Fibroblast of pulmonary artery (primary cell): ENCODE measurements at regions not wholly inside any gene's neighbourhood (a gene's known extent, or its start where the extent isn't known, plus 50 kb on each side); places are given as distances from the start of the nearest gene placed in this dataset.
A peak's percentile ranks its signal among the peaks of the same experiment; 100 is the strongest.
"Not testable (repeated sequence)": the region's sequence is repeated elsewhere in the genome, so short reads cannot be mapped to it uniquely, and the experiment has no call there.

Experiments used
- DNase-seq: peaks from one replicate; pipeline ENCODE4 v3.0.0-alpha.2; 2010; ENCODE audit warnings: low read depth
- H3K4me3 ChIP-seq: replicated peaks from 2 replicates; pipeline ENCODE4 v1.5.1; 2011; ENCODE audit warnings: low read depth, mild to moderate bottlenecking, control low read depth, low read length, moderate library complexity
- CTCF ChIP-seq: IDR thresholded peaks from 2 replicates; pipeline ENCODE4 v1.5.1; 2011; ENCODE audit warnings: mild to moderate bottlenecking, control low read depth, low read length, inconsistent platforms; ENCODE audit errors: missing control alignments

GRCh38 chr3:113377158-113377557 is 64.1 kb downstream of the CFAP44 start:
- no peak for DNase-seq
- no peak for TF ChIP-seq CTCF
- no peak overlapping the region for H3K4me3 ChIP-seq

DNA sequence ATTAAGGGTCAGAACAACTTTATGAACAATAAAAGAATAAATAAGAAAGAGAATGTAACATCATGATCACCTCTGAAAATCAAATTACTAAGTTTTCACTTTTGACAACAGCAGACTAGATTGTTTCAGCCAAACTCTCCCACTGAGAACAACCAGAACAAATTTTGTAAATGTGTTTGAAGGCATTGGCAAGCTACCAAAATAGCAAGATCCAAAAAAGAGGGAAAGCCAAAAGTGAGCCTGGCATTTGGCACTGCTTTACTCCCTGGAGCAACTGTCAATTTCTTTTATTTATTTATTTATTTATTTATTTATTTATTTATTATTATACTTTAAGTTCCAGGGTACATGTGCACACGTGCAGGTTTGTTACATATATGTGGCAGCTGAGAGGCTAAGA is 67.2 kb downstream of the CFAP44 start:
- TF ChIP-seq CTCF, result no peak
- H3K4me3 ChIP-seq, result no peak overlapping the region
- no peak for DNase-seq

DNA sequence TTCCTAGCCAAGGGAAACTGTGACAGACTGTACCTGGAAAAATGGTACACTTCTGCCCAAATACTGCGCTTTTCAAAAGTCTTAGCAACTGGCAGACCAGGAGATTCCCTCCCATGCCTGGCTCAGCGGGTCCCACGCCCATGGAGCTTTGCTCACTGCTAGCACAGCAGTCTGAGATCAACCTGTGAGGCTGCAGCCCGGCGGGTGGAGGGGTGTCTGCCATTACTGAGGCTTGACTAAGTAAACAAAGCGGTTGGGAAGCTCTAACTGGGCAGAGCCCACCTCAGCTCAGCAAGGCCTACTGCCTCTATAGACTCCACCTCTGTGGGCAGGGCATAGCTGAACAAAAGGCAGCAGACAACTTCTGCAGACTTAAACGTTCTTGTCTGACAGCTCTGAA is 74.5 kb downstream of the CFAP44 start:
- not testable (repeated sequence) for H3K4me3 ChIP-seq, DNase-seq

- DNase-seq, H3K4me3 ChIP-seq: not testable (repeated sequence)
Measured at GRCh38 chr3:113355340-113355739, 86.0 kb downstream of the CFAP44 start.

- H3K4me3 ChIP-seq, result no peak overlapping the region
- peak; percentile 3 for DNase-seq
- no peak for TF ChIP-seq CTCF
Measured at GRCh38 chr3:113354307-113354706, 87.0 kb downstream of the CFAP44 start.

GRCh38 chr3:113353678-113354077 is 87.6 kb downstream of the CFAP44 start:
- DNase-seq, result no peak
- no peak overlapping the region for H3K4me3 ChIP-seq
- no peak for TF ChIP-seq CTCF

DNA sequence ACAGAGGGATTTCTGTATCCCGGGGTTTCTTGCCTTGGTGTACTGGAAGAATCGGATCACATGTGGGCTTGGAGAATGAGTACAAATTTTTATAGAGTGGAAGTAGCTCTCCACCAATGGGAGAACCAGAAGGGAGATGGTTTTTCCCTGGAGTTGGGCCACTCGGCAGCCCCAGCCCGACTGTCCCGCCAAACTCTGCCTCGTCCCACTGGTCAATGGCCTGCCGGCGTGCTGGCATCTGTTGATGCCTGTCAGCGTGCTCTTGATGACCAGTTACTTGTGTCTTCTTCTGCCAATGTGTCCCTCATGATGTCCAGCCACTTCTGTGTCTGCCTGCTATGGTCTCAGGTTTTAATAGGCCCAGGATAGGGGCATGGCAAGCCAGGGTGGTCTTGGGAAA is 100.5 kb downstream of the CFAP44 start:
- no peak for DNase-seq
- no peak overlapping the region for H3K4me3 ChIP-seq
- TF ChIP-seq CTCF, result no peak

GRCh38 chr3:113339616-113340244 is 101.6 kb downstream of the CFAP44 start:
- TF ChIP-seq CTCF, result peak; percentile 29
- no peak for DNase-seq
- no peak overlapping the region for H3K4me3 ChIP-seq
